ENCODE measurements at regions not wholly inside any gene's neighbourhood (a gene's known extent, or its start where the extent isn't known, plus 50 kb on each side); places are given as distances from the start of the nearest gene placed in this dataset.

DNA sequence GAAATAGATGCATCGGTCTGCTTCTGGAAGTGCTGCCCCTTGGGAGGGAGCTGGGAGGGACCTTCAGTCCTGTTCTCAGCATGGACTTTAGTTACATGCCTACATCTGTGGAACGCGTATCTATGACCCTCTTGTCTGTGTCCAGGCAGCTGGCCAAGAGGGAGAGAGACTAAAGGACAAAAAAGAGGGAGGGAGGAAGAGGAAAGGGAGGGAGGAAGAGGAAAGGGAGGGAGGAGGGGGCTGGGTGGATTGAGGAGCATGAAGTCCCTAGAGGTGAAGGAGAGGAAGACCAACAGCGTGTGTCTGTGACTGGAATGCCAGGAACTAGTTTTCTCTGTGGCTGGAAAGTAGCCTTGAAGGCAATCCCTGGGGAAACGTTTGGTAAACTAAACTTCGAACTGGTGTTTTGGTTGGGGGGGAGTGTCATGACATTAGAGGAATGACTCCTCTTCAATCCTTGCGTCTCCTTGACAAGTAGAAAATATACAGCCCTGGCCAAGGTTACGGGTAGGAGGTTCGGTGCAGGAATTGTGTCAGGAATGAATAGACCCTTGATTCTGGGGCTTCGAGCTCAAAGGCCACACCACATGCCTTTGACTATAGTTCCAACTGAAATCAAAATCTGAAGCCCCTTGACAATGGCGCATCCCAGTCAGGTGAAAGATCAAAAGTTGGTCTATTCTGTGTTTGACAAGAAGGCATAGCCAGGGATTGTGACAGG lies 52.0 kb upstream of the PLEKHG1 start:
- Mint-ChIP-seq H3K9me3 (no peaks in the 10 kb centered on the region), H3K4me1 (peaks cover 0 to 2% (median 0%) of the 10 kb centered on the region in 3 donors), H3K27me3 (peaks cover 18 to 42% (median 38%) of the 10 kb centered on the region in 3 donors), H3K27ac (peak overlapping the region in 1 of 6 donors; percentile 65), H3K4me3 (no peak overlapping the region), H3K36me3 (no peaks in the 10 kb centered on the region)
- ATAC-seq (ENCODE audit: low read depth in 2 of 2): no peak
- DNase-seq: no peak

DNA sequence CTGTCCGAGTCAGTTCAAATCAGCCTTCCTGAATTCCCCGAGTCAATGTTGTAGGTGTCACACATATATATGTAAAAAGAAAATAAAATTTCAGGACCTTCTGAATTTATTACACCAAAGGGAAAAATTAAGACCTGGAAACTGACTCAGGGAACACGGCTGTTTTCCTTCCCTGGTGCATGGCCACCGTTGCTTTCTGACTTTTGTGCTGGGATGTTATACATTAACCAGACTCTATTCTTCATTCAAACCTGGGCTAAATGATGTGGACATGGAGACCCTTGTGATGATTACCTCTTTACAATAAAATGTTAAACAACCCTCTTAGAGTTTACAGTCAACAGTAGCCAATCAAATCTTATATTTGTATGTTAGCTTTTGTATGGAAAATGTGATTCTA lies 51.4 kb upstream of the PLEKHG1 start:
- no peak overlapping the region for H3K27ac Mint-ChIP-seq
- no peak overlapping the region for H3K4me3 Mint-ChIP-seq
- H3K36me3 Mint-ChIP-seq: no peaks in the 10 kb centered on the region
- DNase-seq (no peak), ATAC-seq (ENCODE audit: low read depth in 2 of 2) (no peak)
- peaks cover 13 to 42% (median 38%) of the 10 kb centered on the region in 3 donors for H3K27me3 Mint-ChIP-seq
- peaks cover 0 to 4% (median 0%) of the 10 kb centered on the region in 7 donors for H3K9me3 Mint-ChIP-seq
- peaks cover 0 to 2% (median 0%) of the 10 kb centered on the region in 3 donors for H3K4me1 Mint-ChIP-seq

- H3K4me3 Mint-ChIP-seq: no peak overlapping the region
- DNase-seq (no peak), ATAC-seq (ENCODE audit: low read depth in 2 of 2) (no peak)
- H3K4me1 Mint-ChIP-seq: peaks cover 0 to 2% (median 0%) of the 10 kb centered on the region in 3 donors
- H3K27me3 Mint-ChIP-seq: peaks cover 10 to 42% (median 33%) of the 10 kb centered on the region in 3 donors
- no peaks in the 10 kb centered on the region for H3K36me3 Mint-ChIP-seq
- H3K27ac Mint-ChIP-seq: no peak overlapping the region
- H3K9me3 Mint-ChIP-seq: peaks cover 0 to 4% (median 0%) of the 10 kb centered on the region in 7 donors
These were observed 50.7 kb upstream of the PLEKHG1 start for GRCh38 chr6:150549007-150549406.

- no peak overlapping the region for H3K4me3 Mint-ChIP-seq
- H3K27me3 Mint-ChIP-seq: peaks cover 10 to 43% (median 40%) of the 10 kb centered on the region in 3 donors
- ATAC-seq (ENCODE audit: low read depth in 2 of 2) (no peak), DNase-seq (no peak)
- peaks cover 0 to 2% (median 0%) of the 10 kb centered on the region in 3 donors for H3K4me1 Mint-ChIP-seq
- no peak overlapping the region for H3K27ac Mint-ChIP-seq
- no peaks in the 10 kb centered on the region for H3K36me3 Mint-ChIP-seq
- H3K9me3 Mint-ChIP-seq: peaks cover 0 to 4% (median 0%) of the 10 kb centered on the region in 7 donors
These were observed 50.0 kb upstream of the PLEKHG1 start for GRCh38 chr6:150549674-150550101.
